ENCODE measurements at regions not wholly inside any gene's neighbourhood (a gene's known extent, or its start where the extent isn't known, plus 50 kb on each side); places are given as distances from the start of the nearest gene placed in this dataset.

GRCh38 chr16:9429646-9430330 is 338.3 kb downstream of the HAPSTR1 start:
- TF ChIP-seq POLR2A (IDR thresholded peaks at IDR 0.05; ENCODE audit: extremely low read depth, insufficient read length) (no peak), CTCF (IDR thresholded peaks at IDR 0.05; ENCODE audit: low read depth, low read length) (no peak), MAX (IDR thresholded peaks at IDR 0.05; ENCODE audit: low read depth, low read length) (no peak), MYC (IDR thresholded peaks at IDR 0.05; ENCODE audit: low read depth, low read length) (no peak)
- H3K4me3 ChIP-seq (ENCODE audit: low read depth, low read length) = no peak overlapping the region
- DNase-seq (ENCODE audit: low read depth) = no peak

- H3K4me3 ChIP-seq (ENCODE audit: low read depth, low read length) = no peak overlapping the region
- DNase-seq (ENCODE audit: low read depth) = no peak
- TF ChIP-seq MYC (IDR thresholded peaks at IDR 0.05; ENCODE audit: low read depth, low read length) (no peak), POLR2A (IDR thresholded peaks at IDR 0.05; ENCODE audit: extremely low read depth, insufficient read length) (no peak)
Measured at GRCh38 chr16:9434659-9435058, 343.2 kb downstream of the HAPSTR1 start.

GRCh38 chr16:9436175-9436574 is 344.7 kb downstream of the HAPSTR1 start:
- no peak for TF ChIP-seq CTCF (IDR thresholded peaks at IDR 0.05; ENCODE audit: low read depth, low read length)
- no peak for TF ChIP-seq MAX (IDR thresholded peaks at IDR 0.05; ENCODE audit: low read depth, low read length)
- TF ChIP-seq MYC (IDR thresholded peaks at IDR 0.05; ENCODE audit: low read depth, low read length) = no peak
- no peak for TF ChIP-seq POLR2A (IDR thresholded peaks at IDR 0.05; ENCODE audit: extremely low read depth, insufficient read length)
- H3K4me3 ChIP-seq (ENCODE audit: low read depth, low read length) = no peak overlapping the region

GRCh38 chr16:9437115-9437514 is 345.7 kb downstream of the HAPSTR1 start:
- TF ChIP-seq MAX (IDR thresholded peaks at IDR 0.05; ENCODE audit: low read depth, low read length) (no peak), POLR2A (IDR thresholded peaks at IDR 0.05; ENCODE audit: extremely low read depth, insufficient read length) (no peak), CTCF (IDR thresholded peaks at IDR 0.05; ENCODE audit: low read depth, low read length) (no peak), MYC (IDR thresholded peaks at IDR 0.05; ENCODE audit: low read depth, low read length) (no peak)
- H3K4me3 ChIP-seq (ENCODE audit: low read depth, low read length) = no peak overlapping the region
- peak; percentile 13 for DNase-seq (ENCODE audit: low read depth)

More at GRCh38 chr16:9436175-9436574, 344.7 kb downstream of the HAPSTR1 start:
- DNase-seq (ENCODE audit: low read depth) = no peak

GRCh38 chr16:9438991-9439390 is 347.5 kb downstream of the HAPSTR1 start:
- no peak for DNase-seq (ENCODE audit: low read depth)
- no peak for TF ChIP-seq POLR2A (IDR thresholded peaks at IDR 0.05; ENCODE audit: extremely low read depth, insufficient read length)
- TF ChIP-seq CTCF (IDR thresholded peaks at IDR 0.05; ENCODE audit: low read depth, low read length) = no peak
- TF ChIP-seq MYC (IDR thresholded peaks at IDR 0.05; ENCODE audit: low read depth, low read length) = no peak
- no peak for TF ChIP-seq MAX (IDR thresholded peaks at IDR 0.05; ENCODE audit: low read depth, low read length)
- no peak overlapping the region for H3K4me3 ChIP-seq (ENCODE audit: low read depth, low read length)

GRCh38 chr16:9441012-9441411 is 349.6 kb downstream of the HAPSTR1 start:
- TF ChIP-seq MAX (IDR thresholded peaks at IDR 0.05; ENCODE audit: low read depth, low read length) (no peak), POLR2A (IDR thresholded peaks at IDR 0.05; ENCODE audit: extremely low read depth, insufficient read length) (no peak), CTCF (IDR thresholded peaks at IDR 0.05; ENCODE audit: low read depth, low read length) (no peak), MYC (IDR thresholded peaks at IDR 0.05; ENCODE audit: low read depth, low read length) (no peak)
- no peak overlapping the region for H3K4me3 ChIP-seq (ENCODE audit: low read depth, low read length)
- peak; percentile 9 for DNase-seq (ENCODE audit: low read depth)

Measured in NB4 (cell line).